SK-N-MC (cell line): ENCODE measurements at regions not wholly inside any gene's neighbourhood (a gene's known extent, or its start where the extent isn't known, plus 50 kb on each side); places are given as distances from the start of the nearest gene placed in this dataset.

Source experiments
- DNase-seq: peaks from one replicate; pipeline ENCODE4 v3.0.0-alpha.2; 2011; ENCODE audit warnings: low read depth, low spot score
- H3K27ac ChIP-seq: fragments of 200-600 bp; sonication (generic); 2 replicates; pipeline ENCODE4 v1.5.1; 2016; ENCODE audit warnings: mixed run types
- H3K36me3 ChIP-seq: fragments of 200-600 bp; sonication (generic); 2 replicates; pipeline ENCODE4 v1.6.1; 2017; ENCODE audit warnings: antibody characterized with exemption, low read length, mixed read lengths; ENCODE audit not compliant: insufficient read depth
- H3K4me3 ChIP-seq: fragments of 200-600 bp; sonication (generic); 2 replicates; pipeline ENCODE4 v1.5.1; 2016
- H3K9ac ChIP-seq: fragments of 200-600 bp; sonication (generic); 2 replicates; pipeline ENCODE4 v1.8.0; 2017; ENCODE audit warnings: mixed run types, mixed read lengths; ENCODE audit not compliant: insufficient read length
- H3K9me3 ChIP-seq: fragments of 200-600 bp; sonication (generic); 2 replicates; pipeline ENCODE4 v1.6.1; 2017; ENCODE audit warnings: low read depth, mild to moderate bottlenecking, antibody characterized with exemption, low read length, moderate library complexity, mixed read lengths
- EZH2 ChIP-seq: fragments of 200-600 bp; sonication (generic); IDR thresholded peaks from one replicate; pipeline ENCODE4 v1.6.1; 2017; ENCODE audit warnings: antibody characterized with exemption
- FOXP2 ChIP-seq: optimal IDR thresholded peaks from 2 replicates; pipeline ENCODE3; 2011; ENCODE audit warnings: mild to moderate bottlenecking, moderate library complexity; ENCODE audit not compliant: insufficient read depth; ENCODE audit errors: extremely low read length, control extremely low read depth
- POLR2AphosphoS5 ChIP-seq: IDR thresholded peaks from 2 replicates; pipeline ENCODE4 v1.6.1; 2012; ENCODE audit warnings: mild to moderate bottlenecking, low read depth, low read length, borderline replicate concordance

DNA sequence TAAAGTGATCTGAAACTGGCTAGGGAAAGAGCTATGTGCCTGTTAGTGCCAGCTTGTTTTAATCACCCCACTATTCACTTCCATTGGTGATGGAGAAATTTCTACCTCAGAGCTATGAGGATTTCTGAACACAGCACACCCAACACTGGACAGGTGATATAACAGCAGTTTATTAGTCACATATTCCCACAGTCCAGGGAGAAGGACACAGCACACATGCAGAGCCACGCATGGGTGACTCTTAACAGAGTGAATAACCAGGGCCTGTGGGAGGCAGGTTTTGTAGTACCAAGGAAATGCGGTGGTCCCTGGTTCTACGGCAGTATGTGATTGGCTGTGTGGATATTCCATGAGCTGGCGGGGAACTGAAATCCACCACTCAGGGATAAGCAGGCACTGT lies 455.1 kb downstream of the BTG1 start:
- DNase-seq, result no peak
- Histone ChIP-seq H3K36me3 (no peaks in the 10 kb centered on the region), H3K9me3 (no peaks in the 10 kb centered on the region), H3K27ac (no peak overlapping the region), H3K4me3 (no peak overlapping the region), H3K9ac (no peak overlapping the region)
- TF ChIP-seq FOXP2, result no peak
- no peak for TF ChIP-seq POLR2AphosphoS5
- no peak for TF ChIP-seq EZH2

DNA sequence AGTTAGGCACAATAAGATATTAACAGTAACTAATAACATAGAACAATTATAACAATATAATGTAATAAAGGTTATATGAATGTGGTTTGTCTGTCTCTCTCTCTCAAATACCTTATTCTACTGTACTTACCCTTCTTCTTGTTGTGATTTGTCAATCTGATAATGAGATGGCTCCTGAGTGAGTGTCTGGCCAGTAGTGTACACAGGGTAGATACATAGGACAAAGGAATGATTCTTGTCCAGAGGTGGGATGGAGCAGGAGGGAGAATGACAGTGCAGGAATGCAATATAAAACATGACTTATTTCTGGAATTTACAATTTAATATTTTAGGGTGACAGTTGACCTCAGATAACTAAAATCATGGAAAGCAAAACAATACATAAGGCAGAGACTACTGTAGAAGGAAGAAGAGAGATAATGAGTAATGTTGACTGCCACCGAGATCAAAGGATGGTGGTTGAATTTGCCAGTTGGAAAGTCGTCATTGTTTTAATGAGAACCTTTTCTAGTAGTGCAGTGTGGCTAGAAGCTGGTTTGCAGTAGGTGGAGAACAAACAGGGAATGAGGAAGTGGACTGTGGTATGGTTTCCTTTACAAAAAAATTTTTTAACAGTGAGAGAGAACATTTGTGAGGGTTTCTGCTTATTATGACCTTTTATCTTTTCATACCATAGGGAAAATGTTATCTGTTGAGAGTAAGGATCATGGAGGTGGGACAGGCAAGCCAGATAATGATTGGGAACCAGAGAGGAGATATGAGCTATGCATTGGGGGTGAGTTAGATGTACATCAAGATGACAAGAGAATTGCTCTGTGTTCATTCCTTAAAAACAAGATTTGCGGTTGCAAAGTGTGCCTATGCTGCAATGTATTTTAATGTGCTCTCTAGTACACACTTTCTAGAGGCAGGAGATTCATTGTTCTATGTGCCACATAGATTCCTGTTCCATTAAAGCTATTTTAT lies 458.3 kb downstream of the BTG1 start:
- no peaks in the 10 kb centered on the region for H3K36me3 ChIP-seq
- DNase-seq, result no peak
- no peak overlapping the region for H3K27ac ChIP-seq
- TF ChIP-seq POLR2AphosphoS5 (no peak), EZH2 (no peak), FOXP2 (no peak)
- no peaks in the 10 kb centered on the region for H3K9me3 ChIP-seq
- no peak overlapping the region for H3K9ac ChIP-seq
- no peak overlapping the region for H3K4me3 ChIP-seq

GRCh38 chr12:91685917-91686316 lies 459.7 kb downstream of the BTG1 start:
- DNase-seq, result no peak

GRCh38 chr12:91681751-91682150 lies 463.9 kb downstream of the BTG1 start:
- TF ChIP-seq FOXP2 (no peak), POLR2AphosphoS5 (no peak), EZH2 (no peak)
- H3K4me3 ChIP-seq, result no peak overlapping the region

More at GRCh38 chr12:91685917-91686316, 459.7 kb downstream of the BTG1 start:
- TF ChIP-seq FOXP2 (no peak), POLR2AphosphoS5 (no peak), EZH2 (no peak)
- no peak overlapping the region for H3K4me3 ChIP-seq
- no peak overlapping the region for H3K9ac ChIP-seq
- H3K9me3 ChIP-seq, result no peaks in the 10 kb centered on the region
- H3K36me3 ChIP-seq, result no peaks in the 10 kb centered on the region
- no peak overlapping the region for H3K27ac ChIP-seq

GRCh38 chr12:91680864-91681263 lies 464.8 kb downstream of the BTG1 start:
- Histone ChIP-seq H3K27ac (no peak overlapping the region), H3K9me3 (no peaks in the 10 kb centered on the region), H3K36me3 (no peaks in the 10 kb centered on the region), H3K9ac (no peak overlapping the region), H3K4me3 (no peak overlapping the region)
- no peak for TF ChIP-seq POLR2AphosphoS5
- DNase-seq, result no peak

More at GRCh38 chr12:91681751-91682150, 463.9 kb downstream of the BTG1 start:
- no peak for DNase-seq
- no peak overlapping the region for H3K27ac ChIP-seq
- H3K36me3 ChIP-seq, result no peaks in the 10 kb centered on the region
- no peaks in the 10 kb centered on the region for H3K9me3 ChIP-seq
- H3K9ac ChIP-seq, result no peak overlapping the region

GRCh38 chr12:91677556-91677955 lies 468.1 kb downstream of the BTG1 start:
- no peak for DNase-seq

DNA sequence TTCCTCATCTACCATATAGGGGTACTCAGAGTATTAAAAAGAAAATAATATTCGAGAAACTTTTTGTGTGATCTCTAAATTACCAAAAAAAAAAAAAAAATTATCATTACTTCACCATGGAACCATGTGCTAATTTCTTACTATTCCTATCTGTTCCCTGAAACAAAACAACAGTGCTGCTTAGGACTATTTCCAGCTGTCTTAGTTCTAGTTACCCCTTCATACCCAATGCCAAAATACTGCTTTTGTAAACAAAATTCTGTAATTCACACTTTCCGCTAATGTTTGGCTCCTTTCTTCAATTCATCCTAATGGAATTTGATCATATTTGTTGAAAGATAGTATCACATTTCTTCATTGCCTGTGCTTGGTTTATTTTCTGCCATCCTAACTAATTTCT lies 470.2 kb downstream of the BTG1 start:
- H3K9ac ChIP-seq, result no peak overlapping the region
- H3K4me3 ChIP-seq, result no peak overlapping the region
- H3K36me3 ChIP-seq, result no peaks in the 10 kb centered on the region
- no peaks in the 10 kb centered on the region for H3K9me3 ChIP-seq
- no peak overlapping the region for H3K27ac ChIP-seq
- DNase-seq, result no peak
- TF ChIP-seq POLR2AphosphoS5 (no peak), EZH2 (no peak), FOXP2 (no peak)

More at GRCh38 chr12:91677556-91677955, 468.1 kb downstream of the BTG1 start:
- Histone ChIP-seq H3K4me3 (no peak overlapping the region), H3K9me3 (no peaks in the 10 kb centered on the region), H3K27ac (no peak overlapping the region), H3K36me3 (no peaks in the 10 kb centered on the region), H3K9ac (no peak overlapping the region)
- no peak for TF ChIP-seq FOXP2
- TF ChIP-seq EZH2, result no peak
- no peak for TF ChIP-seq POLR2AphosphoS5

DNA sequence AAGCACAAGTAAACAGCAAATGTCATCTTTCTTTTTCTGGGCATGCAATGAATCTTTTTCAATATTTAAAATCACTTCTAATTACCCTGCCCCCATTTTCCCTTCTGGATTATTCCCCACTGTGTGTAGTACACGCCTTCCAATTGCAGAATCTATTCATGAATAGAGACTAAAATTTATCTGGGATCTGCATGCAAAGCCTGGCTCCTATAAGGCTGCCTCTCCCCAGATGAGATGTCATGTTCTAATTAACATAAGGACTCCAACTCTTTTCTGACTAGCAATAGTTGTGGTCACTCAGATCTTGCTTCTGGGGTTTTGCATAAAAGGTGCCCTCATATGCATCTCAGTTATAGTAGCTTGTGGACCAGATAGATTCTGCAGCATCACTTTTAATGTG lies 473.5 kb downstream of the BTG1 start:
- no peak overlapping the region for H3K4me3 ChIP-seq
- DNase-seq, result no peak
- no peaks in the 10 kb centered on the region for H3K9me3 ChIP-seq
- H3K27ac ChIP-seq, result no peak overlapping the region
- no peaks in the 10 kb centered on the region for H3K36me3 ChIP-seq
- no peak overlapping the region for H3K9ac ChIP-seq
- no peak for TF ChIP-seq FOXP2

- TF ChIP-seq POLR2AphosphoS5, result no peak
- no peak for TF ChIP-seq FOXP2
- TF ChIP-seq EZH2, result no peak
- no peak for DNase-seq
- H3K36me3 ChIP-seq, result no peaks in the 10 kb centered on the region
- no peak overlapping the region for H3K9ac ChIP-seq
- no peak overlapping the region for H3K27ac ChIP-seq
- H3K9me3 ChIP-seq, result no peaks in the 10 kb centered on the region
- H3K4me3 ChIP-seq, result no peak overlapping the region
Measured at GRCh38 chr12:91667694-91668093, 478.0 kb downstream of the BTG1 start.
